PC-9 (cell line): ENCODE measurements at regions not wholly inside any gene's neighbourhood (a gene's known extent, or its start where the extent isn't known, plus 50 kb on each side); places are given as distances from the start of the nearest gene placed in this dataset.

Experiments
- CTCF ChIP-seq: fragments of 200-600 bp; sonication (generic); conservative IDR thresholded peaks from 2 replicates; pipeline ENCODE4 v1.6.1; 2017; ENCODE audit warnings: mixed run types, antibody characterized with exemption, mild to moderate bottlenecking, moderate library complexity
- EZH2 ChIP-seq: fragments of 200-600 bp; sonication (generic); IDR thresholded peaks from 2 replicates; pipeline ENCODE4 v1.8.0; 2017; ENCODE audit warnings: antibody characterized with exemption, low read depth

GRCh38 chr20:58022711-58023110, 205.7 kb downstream of the ANKRD60 start:
- TF ChIP-seq CTCF: no peak
- TF ChIP-seq EZH2: no peak
